Left lung (tissue), 4 donors: ENCODE measurements at regions not wholly inside any gene's neighbourhood (a gene's known extent, or its start where the extent isn't known, plus 50 kb on each side); places are given as distances from the start of the nearest gene placed in this dataset.

Source experiments
- ATAC-seq: fragments of 200-7000 bp; cut with Tn5 transposase; one replicate; pipeline ENCODE4 v1.9.1; 2020; ENCODE audit warnings: moderate library complexity
- DNase-seq, 4 donors: peaks; one replicate each; pipeline ENCODE4 v3.0.0-alpha.2; 2013 to 2020
- H3K27ac ChIP-seq, 2 donors: fragments of 200-600 bp; sonication (generic) in 1 of 2; one replicate each; pipeline versions ENCODE4 v1.5.0 to v1.8.0; 2020 to 2021
- H3K27me3 ChIP-seq, 2 donors: fragments of 200-600 bp; sonication (generic) in 1 of 2; one replicate each; pipeline versions ENCODE4 v1.5.0 to v1.8.0; 2020 to 2021
- H3K36me3 ChIP-seq, 2 donors: fragments of 200-600 bp; sonication (generic) in 1 of 2; one replicate each; pipeline versions ENCODE4 v1.5.0 to v1.8.0; 2020 to 2021
- H3K4me1 ChIP-seq, 2 donors: fragments of 200-600 bp; one replicate each; pipeline ENCODE4 v1.8.0; 2021
- H3K4me3 ChIP-seq, 2 donors: fragments of 200-600 bp; sonication (generic) in 1 of 2; one replicate each; pipeline versions ENCODE4 v1.5.0 to v1.8.0; 2020 to 2021; ENCODE audit warnings: mild to moderate bottlenecking in 1 of 2
- H3K9me3 ChIP-seq, 2 donors: fragments of 200-600 bp; sonication (generic) in 1 of 2; one replicate each; pipeline versions ENCODE4 v1.5.0 to v1.8.0; 2020 to 2021
- CTCF ChIP-seq, 2 donors: fragments of 200-600 bp; sonication (generic) in 1 of 2; IDR thresholded peaks; one replicate each; pipeline versions ENCODE4 v1.5.0 to v1.8.0; 2021; ENCODE audit warnings: antibody characterized with exemption in 2 of 2
- intact Hi-C, 2 donors: fragments of 100-400 bp; cut with DNase I; formaldehyde crosslinking; loops; one replicate each; pipeline versions ENCODE4 v1.11.2 to v1.14.2; 2022
- donor health status: DM: no; HTN: yes; CAD: no.
- donor health status: DM: no; HTN: no; CAD: no.

GRCh38 chr13:31930490-31930889, 101.1 kb upstream of the FRY start:
- Histone ChIP-seq H3K27me3 (no peaks in the 10 kb centered on the region), H3K9me3 (no peaks in the 10 kb centered on the region), H3K36me3 (no peaks in the 10 kb centered on the region), H3K4me1 (peaks cover 8 to 41% of the 10 kb centered on the region in 2 donors), H3K4me3 (no peak overlapping the region), H3K27ac (peak overlapping the region in 1 of 2 donors; percentile 35)
- intact Hi-C loops, result no loop called here
- DNase-seq (no peak), ATAC-seq (no peak)
- no peak for TF ChIP-seq CTCF (IDR thresholded peaks at IDR 0.05)

- Histone ChIP-seq H3K4me1 (peaks cover 8 to 41% of the 10 kb centered on the region in 2 donors), H3K27ac (peak overlapping the region in 1 of 2 donors; percentile 35), H3K27me3 (no peaks in the 10 kb centered on the region), H3K9me3 (no peaks in the 10 kb centered on the region), H3K4me3 (no peak overlapping the region), H3K36me3 (no peaks in the 10 kb centered on the region)
- intact Hi-C loops, result no loop called here
- DNase-seq (no peak), ATAC-seq (peak; percentile 17)
- no peak for TF ChIP-seq CTCF (IDR thresholded peaks at IDR 0.05)
These were observed 100.6 kb upstream of the FRY start for GRCh38 chr13:31930901-31931522.

GRCh38 chr13:31937436-31937835, 94.1 kb upstream of the FRY start:
- Histone ChIP-seq H3K4me1 (no peaks in the 10 kb centered on the region), H3K9me3 (no peaks in the 10 kb centered on the region), H3K4me3 (no peak overlapping the region), H3K27me3 (no peaks in the 10 kb centered on the region), H3K36me3 (no peaks in the 10 kb centered on the region), H3K27ac (no peak overlapping the region)
- ATAC-seq, result no peak
- no peak for TF ChIP-seq CTCF (IDR thresholded peaks at IDR 0.05)
- no peak for DNase-seq
- intact Hi-C loops, result no loop called here

GRCh38 chr13:31940076-31940475, 91.5 kb upstream of the FRY start:
- Histone ChIP-seq H3K27me3 (no peaks in the 10 kb centered on the region), H3K9me3 (no peaks in the 10 kb centered on the region), H3K4me1 (peaks cover 3 to 14% of the 10 kb centered on the region in 2 donors), H3K27ac (no peak overlapping the region), H3K4me3 (no peak overlapping the region), H3K36me3 (no peaks in the 10 kb centered on the region)
- no peak for DNase-seq
- no peak for TF ChIP-seq CTCF (IDR thresholded peaks at IDR 0.05)
- intact Hi-C loops, result no loop called here
- ATAC-seq, result no peak

GRCh38 chr13:31943591-31943990, 88.0 kb upstream of the FRY start:
- intact Hi-C loops, result no loop called here
- Histone ChIP-seq H3K4me3 (no peak overlapping the region), H3K27ac (no peak overlapping the region), H3K9me3 (no peaks in the 10 kb centered on the region), H3K36me3 (no peaks in the 10 kb centered on the region), H3K4me1 (peaks cover 8 to 44% of the 10 kb centered on the region in 2 donors), H3K27me3 (no peaks in the 10 kb centered on the region)
- ATAC-seq (no peak), DNase-seq (no peak)
- no peak for TF ChIP-seq CTCF (IDR thresholded peaks at IDR 0.05)
